ENCODE measurements at regions not wholly inside any gene's neighbourhood (a gene's known extent, or its start where the extent isn't known, plus 50 kb on each side); places are given as distances from the start of the nearest gene placed in this dataset.
"Not testable (repeated sequence)": the region's sequence is repeated elsewhere in the genome, so short reads cannot be mapped to it uniquely, and the experiment has no call there.

DNA sequence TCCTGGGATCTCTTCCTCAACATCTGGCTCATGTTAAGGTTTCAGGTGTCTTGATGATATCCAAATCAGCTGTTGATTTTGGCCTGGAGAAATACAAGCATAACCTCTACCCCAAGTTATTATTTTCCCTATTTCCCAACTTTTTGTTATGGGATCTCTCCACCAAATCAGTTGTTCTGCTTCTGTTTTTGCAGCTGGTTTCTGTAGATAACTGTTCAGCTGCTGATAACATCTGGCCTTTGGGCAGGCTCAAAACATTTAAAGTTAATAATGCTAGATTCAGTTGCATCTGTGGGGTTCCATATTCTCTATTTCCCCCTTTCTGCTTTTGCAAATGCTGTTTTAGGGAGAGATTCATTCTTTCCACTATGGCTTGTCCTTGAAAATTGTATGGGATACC lies 430.0 kb upstream of the SGO1 start:
- H3K4me1 Mint-ChIP-seq (ENCODE audit: low read depth, unreplicated experiment); H3K27ac Mint-ChIP-seq (ENCODE audit: unreplicated experiment); H3K4me1 ChIP-seq; BruUV-seq (replicated peaks); POLR2A ChIA-PET; H3K4me3 ChIP-seq (ENCODE audit: low read depth, low read length); H3K9me3 ChIP-seq; intact Hi-C loops (cut with micrococcal nuclease; ENCODE audit: unreplicated experiment); H3K4me3 Mint-ChIP-seq (ENCODE audit: unreplicated experiment); CTCF ChIA-PET; H3K36me3 Mint-ChIP-seq (ENCODE audit: insufficient read depth, unreplicated experiment); H3K27me3 Mint-ChIP-seq (ENCODE audit: insufficient read depth, unreplicated experiment); H3K36me3 ChIP-seq (ENCODE audit: control insufficient read depth, insufficient read depth, low read length); DNase-seq; H3K27me3 ChIP-seq (replicated peaks; ENCODE audit: control insufficient read depth, insufficient read depth, low read length): not testable (repeated sequence)
- peaks cover 13% of the 10 kb centered on the region for H3K9me3 Mint-ChIP-seq (ENCODE audit: unreplicated experiment)

- no peaks in the 10 kb centered on the region for H3K4me1 Mint-ChIP-seq (ENCODE audit: low read depth, unreplicated experiment)
- peaks cover 20% of the 10 kb centered on the region for H3K9me3 Mint-ChIP-seq (ENCODE audit: unreplicated experiment)
- BruUV-seq (replicated peaks): no TSS peak
- H3K27me3 ChIP-seq (replicated peaks; ENCODE audit: control insufficient read depth, insufficient read depth, low read length): no peaks in the 10 kb centered on the region
- no peaks in the 10 kb centered on the region for H3K36me3 Mint-ChIP-seq (ENCODE audit: insufficient read depth, unreplicated experiment)
- no peaks in the 10 kb centered on the region for H3K9me3 ChIP-seq
- ChIA-PET CTCF (no interaction called here), POLR2A (no interaction called here)
- no peak overlapping the region for H3K27ac Mint-ChIP-seq (ENCODE audit: unreplicated experiment)
- H3K4me3 Mint-ChIP-seq (ENCODE audit: unreplicated experiment): no peak overlapping the region
- H3K36me3 ChIP-seq (ENCODE audit: control insufficient read depth, insufficient read depth, low read length): no peaks in the 10 kb centered on the region
- DNase-seq: no peak
- no peak overlapping the region for H3K4me3 ChIP-seq (ENCODE audit: low read depth, low read length)
- H3K4me1 ChIP-seq: no peaks in the 10 kb centered on the region
- intact Hi-C loops (cut with micrococcal nuclease; ENCODE audit: unreplicated experiment): no loop called here
- TF ChIP-seq, protein P1, sequence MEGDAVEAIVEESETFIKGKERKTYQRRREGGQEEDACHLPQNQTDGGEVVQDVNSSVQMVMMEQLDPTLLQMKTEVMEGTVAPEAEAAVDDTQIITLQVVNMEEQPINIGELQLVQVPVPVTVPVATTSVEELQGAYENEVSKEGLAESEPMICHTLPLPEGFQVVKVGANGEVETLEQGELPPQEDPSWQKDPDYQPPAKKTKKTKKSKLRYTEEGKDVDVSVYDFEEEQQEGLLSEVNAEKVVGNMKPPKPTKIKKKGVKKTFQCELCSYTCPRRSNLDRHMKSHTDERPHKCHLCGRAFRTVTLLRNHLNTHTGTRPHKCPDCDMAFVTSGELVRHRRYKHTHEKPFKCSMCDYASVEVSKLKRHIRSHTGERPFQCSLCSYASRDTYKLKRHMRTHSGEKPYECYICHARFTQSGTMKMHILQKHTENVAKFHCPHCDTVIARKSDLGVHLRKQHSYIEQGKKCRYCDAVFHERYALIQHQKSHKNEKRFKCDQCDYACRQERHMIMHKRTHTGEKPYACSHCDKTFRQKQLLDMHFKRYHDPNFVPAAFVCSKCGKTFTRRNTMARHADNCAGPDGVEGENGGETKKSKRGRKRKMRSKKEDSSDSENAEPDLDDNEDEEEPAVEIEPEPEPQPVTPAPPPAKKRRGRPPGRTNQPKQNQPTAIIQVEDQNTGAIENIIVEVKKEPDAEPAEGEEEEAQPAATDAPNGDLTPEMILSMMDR (IDR thresholded peaks at IDR 0.05; ENCODE audit: insufficient read depth in 1 of 2, low read depth in 1 of 2, low read length in 1 of 2, severe bottlenecking in 1 of 2, unreplicated experiment in 1 of 2): no peak
- no peaks in the 10 kb centered on the region for H3K27me3 Mint-ChIP-seq (ENCODE audit: insufficient read depth, unreplicated experiment)
Observed at GRCh38 chr3:20608054-20608738, 422.2 kb upstream of the SGO1 start.

GRCh38 chr3:20604659-20605058 lies 418.7 kb upstream of the SGO1 start:
- Mint-ChIP-seq H3K36me3 (ENCODE audit: insufficient read depth, unreplicated experiment) (no peaks in the 10 kb centered on the region), H3K27ac (ENCODE audit: unreplicated experiment) (no peak overlapping the region), H3K27me3 (ENCODE audit: insufficient read depth, unreplicated experiment) (no peaks in the 10 kb centered on the region), H3K4me3 (ENCODE audit: unreplicated experiment) (no peak overlapping the region), H3K4me1 (ENCODE audit: low read depth, unreplicated experiment) (no peaks in the 10 kb centered on the region), H3K9me3 (ENCODE audit: unreplicated experiment) (peaks cover 9% of the 10 kb centered on the region)
- TF ChIP-seq, protein P1 (IDR thresholded peaks at IDR 0.05; ENCODE audit: insufficient read depth in 1 of 2, low read depth in 1 of 2, low read length in 1 of 2, severe bottlenecking in 1 of 2, unreplicated experiment in 1 of 2): no peak
- Histone ChIP-seq H3K27me3 (replicated peaks; ENCODE audit: control insufficient read depth, insufficient read depth, low read length) (no peaks in the 10 kb centered on the region), H3K4me1 (no peaks in the 10 kb centered on the region), H3K4me3 (ENCODE audit: low read depth, low read length) (no peak overlapping the region), H3K36me3 (ENCODE audit: control insufficient read depth, insufficient read depth, low read length) (no peaks in the 10 kb centered on the region; the same call in 1 of the 2 replicates), H3K9me3 (no peaks in the 10 kb centered on the region)
- no peak for DNase-seq
- no TSS peak for BruUV-seq (replicated peaks)
- intact Hi-C loops (cut with micrococcal nuclease; ENCODE audit: unreplicated experiment): no loop called here
- ChIA-PET CTCF (no interaction called here), POLR2A (no interaction called here)

DNA sequence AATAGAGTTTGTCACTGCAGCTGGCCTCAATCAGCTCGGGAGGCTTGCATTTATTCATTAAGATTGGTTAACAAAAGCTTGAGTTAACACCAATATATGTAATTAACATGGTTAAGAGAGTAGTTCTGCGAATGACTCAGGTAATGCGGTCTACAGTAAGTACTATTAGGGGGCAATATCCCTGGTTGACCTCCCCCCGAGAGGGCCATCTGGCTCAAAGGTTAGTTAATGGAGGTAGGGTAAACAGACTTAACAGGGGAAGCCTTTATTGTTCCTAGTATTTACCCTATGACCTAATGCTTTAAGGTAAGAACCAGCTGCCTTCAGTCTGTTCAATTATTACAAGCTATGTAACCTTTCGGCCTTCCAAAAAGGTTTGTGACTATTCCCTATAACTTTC lies 403.3 kb upstream of the SGO1 start:
- ChIA-PET CTCF (no interaction called here), POLR2A (no interaction called here)
- Histone ChIP-seq H3K4me3 (ENCODE audit: low read depth, low read length) (no peak overlapping the region), H3K27me3 (replicated peaks; ENCODE audit: control insufficient read depth, insufficient read depth, low read length) (no peaks in the 10 kb centered on the region), H3K9me3 (no peaks in the 10 kb centered on the region), H3K4me1 (no peaks in the 10 kb centered on the region), H3K36me3 (ENCODE audit: control insufficient read depth, insufficient read depth, low read length) (no peaks in the 10 kb centered on the region)
- H3K36me3 Mint-ChIP-seq (ENCODE audit: insufficient read depth, unreplicated experiment): no peaks in the 10 kb centered on the region
- H3K4me1 Mint-ChIP-seq (ENCODE audit: low read depth, unreplicated experiment): no peaks in the 10 kb centered on the region
- no peak for DNase-seq
- no peak overlapping the region for H3K4me3 Mint-ChIP-seq (ENCODE audit: unreplicated experiment)
- TF ChIP-seq, protein P1 (IDR thresholded peaks at IDR 0.05; ENCODE audit: insufficient read depth in 1 of 2, low read depth in 1 of 2, low read length in 1 of 2, severe bottlenecking in 1 of 2, unreplicated experiment in 1 of 2): no peak
- H3K27ac Mint-ChIP-seq (ENCODE audit: unreplicated experiment): no peak overlapping the region
- no peaks in the 10 kb centered on the region for H3K9me3 Mint-ChIP-seq (ENCODE audit: unreplicated experiment)
- intact Hi-C loops (cut with micrococcal nuclease; ENCODE audit: unreplicated experiment): loop anchor here (2.0 kb wide), 1 partner anchor 28 kb away; no protein-coding TSS in a partner anchor
- H3K27me3 Mint-ChIP-seq (ENCODE audit: insufficient read depth, unreplicated experiment): no peaks in the 10 kb centered on the region
- BruUV-seq (replicated peaks): no TSS peak

Measured in Caco-2 (cell line).